AG20443 (cell line): ENCODE measurements at regions not wholly inside any gene's neighbourhood (a gene's known extent, or its start where the extent isn't known, plus 50 kb on each side); places are given as distances from the start of the nearest gene placed in this dataset.
A peak's percentile ranks its signal among the peaks of the same experiment; 100 is the strongest.

Experiments
- DNase-seq: peaks from one replicate; pipeline ENCODE4 v3.0.0; 2012; ENCODE audit warnings: low spot score, mixed read lengths

DNA sequence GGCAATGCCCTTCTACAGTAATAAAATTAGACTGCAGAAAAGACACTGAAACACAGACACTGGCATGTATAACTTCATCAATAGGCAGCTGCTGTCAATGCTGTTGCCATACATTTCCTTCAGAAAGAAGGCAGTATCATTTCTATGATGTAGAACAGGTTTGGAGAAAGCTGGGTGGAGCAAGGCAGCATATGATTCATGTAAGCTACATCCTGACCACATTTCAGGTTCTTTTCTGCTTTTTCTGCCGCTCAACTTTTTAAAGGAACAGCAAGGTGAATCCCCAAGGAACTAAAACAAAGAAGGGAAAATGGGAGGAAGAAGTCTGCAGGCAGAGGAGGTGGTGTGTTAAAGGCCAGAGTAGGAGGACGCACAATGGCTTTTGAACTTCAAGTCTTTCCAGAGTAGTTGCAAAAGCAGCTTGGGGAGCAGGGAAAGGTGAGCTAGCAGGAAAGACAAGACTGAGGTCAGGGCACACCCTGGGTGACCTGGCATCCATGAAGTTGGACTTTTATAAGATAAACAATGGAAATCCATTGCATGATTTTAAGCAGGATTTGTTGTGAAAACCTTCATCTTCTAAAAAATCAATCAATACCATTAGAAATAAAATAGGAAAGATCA is 142.1 kb downstream of the MED10 start:
- no peak for DNase-seq

DNA sequence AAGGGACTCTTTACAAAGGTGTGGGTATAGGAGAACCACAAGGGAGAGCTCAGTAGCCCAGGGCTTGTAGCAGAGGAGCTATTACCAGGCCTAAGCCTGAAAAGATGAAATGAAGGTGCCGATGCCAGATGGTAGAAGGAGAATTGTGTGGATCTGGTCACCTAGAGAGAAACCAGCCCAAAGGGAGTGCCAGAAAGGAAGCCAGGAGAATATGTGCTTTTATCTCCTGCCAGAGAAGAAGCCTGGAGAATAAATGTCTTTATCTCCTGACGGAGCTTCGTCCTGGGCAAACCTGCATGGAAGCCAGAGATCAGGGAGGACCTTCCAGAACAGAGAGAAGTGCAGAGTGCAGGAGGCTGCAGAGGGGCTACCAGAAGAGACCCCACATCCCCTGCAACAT is 142.6 kb downstream of the MED10 start:
- no peak for DNase-seq

DNA sequence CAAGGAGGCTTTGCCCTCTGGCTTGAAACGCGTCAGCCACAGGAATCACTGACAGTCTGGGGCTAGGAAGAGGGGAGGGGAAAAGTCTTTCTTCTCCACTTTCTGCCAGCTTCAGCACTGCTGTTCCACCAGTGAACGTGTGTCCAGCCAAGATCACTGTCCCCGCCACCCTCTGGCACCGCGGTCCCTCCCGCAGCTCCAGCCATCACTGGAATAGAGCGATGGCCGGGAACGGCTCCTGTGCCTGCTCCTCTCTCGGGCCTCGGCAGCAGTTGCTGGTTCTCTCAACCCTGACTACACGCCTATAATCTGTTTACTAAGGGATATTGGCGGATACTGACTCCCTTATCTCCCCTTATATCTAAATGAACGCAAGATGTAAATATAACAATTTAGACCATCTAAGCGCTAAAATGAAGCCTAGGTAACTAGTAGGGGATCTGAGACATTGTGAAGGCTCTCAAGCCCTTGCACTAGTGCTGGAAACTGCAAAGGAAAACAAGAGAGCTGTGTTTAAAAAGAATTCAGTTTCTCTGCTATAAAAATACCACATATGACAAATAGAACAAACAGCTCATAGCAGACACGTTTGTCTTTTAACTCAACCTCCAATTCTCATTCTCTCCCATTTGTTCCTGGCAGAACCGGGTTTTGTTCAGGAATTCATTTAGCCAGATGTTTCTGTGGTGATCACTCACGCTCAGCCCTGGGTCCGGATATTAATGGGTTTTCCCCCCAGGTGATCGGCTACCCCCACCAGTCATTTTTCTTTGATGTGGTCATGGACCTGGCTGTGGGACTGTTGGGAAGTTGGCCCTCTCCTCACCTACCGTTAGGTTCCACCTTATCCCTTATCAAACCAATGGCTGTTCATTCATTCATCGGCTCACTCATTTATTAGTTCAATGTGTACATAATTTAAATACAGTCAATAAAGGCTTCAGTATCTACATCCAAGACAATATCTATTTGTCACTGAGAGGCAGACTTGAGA is 149.8 kb downstream of the MED10 start:
- peak; percentile 24 for DNase-seq

DNA sequence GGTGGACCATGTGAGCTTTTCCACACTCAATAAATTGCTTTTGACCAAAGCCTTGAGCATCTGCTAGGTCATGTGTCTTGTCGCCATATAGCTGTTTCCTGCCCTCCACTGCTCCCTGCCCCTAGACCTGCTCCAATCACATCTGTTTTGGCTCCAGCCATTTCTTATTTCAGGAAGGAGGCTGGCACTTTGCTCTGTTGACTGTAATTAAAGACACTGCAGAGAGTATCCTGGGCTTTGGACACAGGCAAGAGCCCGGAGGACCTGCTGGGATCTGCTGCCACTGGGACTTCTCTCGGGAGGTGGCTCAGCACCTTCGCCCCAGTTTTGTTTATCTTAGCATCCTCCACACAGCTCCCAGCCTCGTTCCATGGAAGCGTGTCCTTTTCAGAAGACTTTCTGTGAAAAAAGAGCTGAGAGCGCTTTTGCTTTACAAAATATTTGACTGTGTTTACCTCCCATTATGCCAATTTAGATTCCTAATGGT is 153.2 kb downstream of the MED10 start:
- no peak for DNase-seq

GRCh38 chr5:6224406-6224805 is 153.9 kb downstream of the MED10 start:
- DNase-seq = no peak

DNA sequence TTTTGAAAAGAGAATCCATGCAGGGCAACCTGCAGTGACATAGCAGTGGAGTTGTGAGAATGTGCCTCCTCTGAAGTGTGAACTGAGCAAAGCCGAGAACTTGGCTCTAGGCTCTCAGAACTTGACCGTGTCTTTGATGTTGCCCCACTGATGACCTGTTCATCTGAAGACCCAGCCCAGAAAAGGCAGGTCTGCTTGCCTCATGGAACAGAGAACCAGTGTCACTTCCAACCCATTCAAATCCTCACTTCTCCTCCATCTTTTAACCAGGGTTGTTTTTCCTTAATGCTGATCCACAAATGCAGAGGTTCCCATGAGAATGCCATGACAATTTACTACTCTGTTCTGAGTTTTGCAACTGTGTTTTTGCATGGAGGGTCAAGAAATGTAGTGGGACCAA is 155.4 kb downstream of the MED10 start:
- DNase-seq = no peak

GRCh38 chr5:6222121-6222520 is 156.2 kb downstream of the MED10 start:
- no peak for DNase-seq

DNA sequence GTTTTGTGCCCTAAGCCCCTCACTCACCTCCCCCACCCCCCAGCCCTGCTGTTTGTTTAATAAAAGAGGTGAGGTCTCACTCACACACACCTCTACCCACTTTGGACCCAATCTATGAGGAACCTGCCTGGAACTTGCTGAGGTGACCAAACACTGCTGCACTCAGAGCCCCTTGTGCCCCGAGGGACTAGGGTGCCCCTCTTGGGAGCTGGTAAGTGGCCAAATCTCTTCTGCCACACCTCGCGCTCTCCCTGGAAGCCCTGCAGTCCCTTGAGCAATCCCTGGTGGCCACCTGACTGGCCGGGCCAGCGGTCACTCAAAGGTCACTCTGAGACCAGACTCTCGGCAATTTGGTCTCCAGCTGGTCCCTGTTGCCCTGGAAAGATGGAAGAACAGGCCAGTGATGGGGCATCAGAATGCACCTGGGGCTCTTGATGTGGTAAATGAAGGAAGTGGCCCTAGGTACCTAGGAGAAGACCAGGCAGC is 157.2 kb downstream of the MED10 start:
- no peak for DNase-seq

DNA sequence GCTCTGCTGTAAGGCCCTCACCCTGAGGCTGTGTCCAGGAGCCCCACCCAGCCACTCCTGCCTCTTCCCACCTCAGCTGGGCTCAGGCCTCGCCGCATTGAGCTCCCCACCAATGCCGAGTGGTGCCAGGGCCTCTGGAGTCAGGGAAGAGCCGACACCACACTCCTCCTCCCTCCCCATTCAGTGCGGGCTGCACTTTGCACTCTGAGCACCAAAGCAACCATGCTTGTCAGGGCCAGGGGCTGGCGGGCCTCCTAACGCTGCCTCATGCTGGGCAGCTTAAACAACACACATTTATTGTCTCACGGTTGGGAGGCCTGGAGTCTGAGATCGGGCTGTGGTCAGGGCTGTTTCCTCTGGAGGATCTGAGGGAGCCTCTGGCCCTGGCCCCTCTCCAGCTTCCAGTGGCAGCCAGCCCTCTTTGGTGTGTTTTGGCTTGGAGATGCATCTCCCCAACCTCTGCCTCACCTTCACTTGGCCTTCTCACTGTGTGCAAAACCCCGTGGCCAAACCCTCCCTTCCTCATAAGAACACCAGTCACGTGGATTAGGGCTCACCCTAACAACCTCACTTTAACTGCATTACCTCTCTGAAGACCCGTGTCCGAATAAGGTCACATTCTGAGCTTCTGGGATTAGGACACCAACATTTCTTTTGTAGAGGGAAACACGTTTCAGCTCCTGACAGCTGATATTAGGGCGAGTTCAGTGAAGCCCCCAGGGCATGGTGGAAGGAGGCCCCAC is 157.8 kb downstream of the MED10 start:
- no peak for DNase-seq

- no peak for DNase-seq
Measured at GRCh38 chr5:6218517-6218916, 159.8 kb downstream of the MED10 start.

- DNase-seq = no peak
Measured at GRCh38 chr5:6218116-6218515, 160.2 kb downstream of the MED10 start.

- no peak for DNase-seq
Measured at GRCh38 chr5:6216471-6217075, 161.8 kb downstream of the MED10 start.

GRCh38 chr5:6215891-6216290 is 162.5 kb downstream of the MED10 start:
- no peak for DNase-seq

GRCh38 chr5:6212244-6212643 is 166.1 kb downstream of the MED10 start:
- DNase-seq = no peak

- DNase-seq = no peak
Measured at GRCh38 chr5:6206501-6206900, 171.8 kb downstream of the MED10 start.

DNA sequence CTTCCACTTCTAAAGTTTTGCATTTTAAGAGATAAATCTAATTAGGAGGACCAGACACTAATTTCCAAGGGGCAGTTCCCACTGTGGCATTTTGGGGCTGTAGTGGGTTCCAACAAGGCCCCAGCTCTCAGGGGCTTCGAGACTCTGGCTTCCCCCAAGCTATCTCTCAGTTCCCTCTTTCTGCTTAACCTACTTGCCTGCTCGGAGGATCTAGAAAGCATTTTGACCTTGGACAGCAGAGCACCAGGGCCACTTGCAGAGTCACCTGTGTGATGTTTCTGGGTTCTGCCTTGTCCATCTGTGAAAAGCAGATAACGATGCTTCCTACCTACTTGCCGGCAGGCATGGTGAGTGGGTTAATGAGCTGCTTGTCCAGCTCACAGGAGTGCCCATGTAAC is 175.4 kb downstream of the MED10 start:
- no peak for DNase-seq

DNA sequence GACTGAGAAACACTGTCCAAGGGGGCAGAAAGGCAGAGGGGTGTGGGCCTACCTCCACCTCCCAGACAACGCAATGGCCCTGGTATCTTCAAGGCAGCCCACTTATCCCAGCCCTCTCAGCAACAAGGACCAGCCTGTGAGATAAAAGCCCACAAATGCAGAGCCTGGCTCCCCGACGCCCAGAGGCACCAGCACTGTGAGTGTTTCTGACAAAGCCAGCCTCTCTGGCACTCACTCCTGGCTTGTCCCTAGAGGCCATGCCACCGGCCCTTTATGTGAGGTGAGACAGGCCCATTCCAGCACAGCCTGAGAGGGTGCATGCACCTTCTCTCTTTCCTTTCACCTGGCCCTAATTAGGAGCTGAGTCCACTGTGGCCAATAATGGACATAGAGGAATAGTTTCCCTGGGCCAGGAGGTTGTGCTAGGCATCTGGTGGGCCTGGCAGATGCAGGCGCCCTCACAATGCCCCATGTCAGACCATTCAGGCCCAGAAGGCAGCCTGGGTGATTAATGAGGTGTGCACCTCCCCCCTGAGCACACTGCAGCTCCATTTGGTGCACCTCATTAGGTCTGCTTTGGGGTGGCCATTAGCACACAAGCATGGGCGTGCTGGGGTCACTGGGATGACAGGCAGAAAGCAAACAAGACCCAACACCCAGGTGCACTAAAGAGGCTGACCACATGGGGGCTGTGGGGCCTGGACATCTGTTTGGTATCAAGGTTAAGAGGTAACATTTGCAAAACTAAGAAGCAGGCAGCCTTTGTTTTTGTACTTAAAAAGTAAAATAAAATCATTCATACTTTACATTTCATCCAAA is 176.0 kb downstream of the MED10 start:
- no peak for DNase-seq

DNA sequence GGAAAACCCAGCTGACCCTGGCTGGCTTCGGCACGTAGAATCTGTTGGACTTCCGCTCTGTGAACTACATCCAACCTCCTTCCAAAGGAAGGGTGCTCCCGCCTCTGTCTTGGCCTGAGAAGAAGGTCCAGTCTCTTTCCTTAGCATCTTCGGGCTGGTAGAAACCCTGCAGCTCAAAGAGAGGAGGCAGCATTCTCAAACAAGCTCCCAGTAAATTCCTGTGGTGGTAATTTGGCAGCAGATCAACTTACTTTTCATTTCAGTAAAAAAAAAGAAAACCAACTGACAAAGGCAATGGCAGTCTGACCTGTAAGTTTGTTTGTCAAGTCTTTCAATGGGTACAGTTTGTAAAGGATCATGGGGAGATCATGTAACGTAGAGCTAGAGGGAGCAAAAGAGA is 176.7 kb downstream of the MED10 start:
- DNase-seq = peak; percentile 35

- DNase-seq = no peak
Measured at GRCh38 chr5:6198531-6198930, 179.8 kb downstream of the MED10 start.

GRCh38 chr5:6197427-6197826 is 180.9 kb downstream of the MED10 start:
- no peak for DNase-seq

DNA sequence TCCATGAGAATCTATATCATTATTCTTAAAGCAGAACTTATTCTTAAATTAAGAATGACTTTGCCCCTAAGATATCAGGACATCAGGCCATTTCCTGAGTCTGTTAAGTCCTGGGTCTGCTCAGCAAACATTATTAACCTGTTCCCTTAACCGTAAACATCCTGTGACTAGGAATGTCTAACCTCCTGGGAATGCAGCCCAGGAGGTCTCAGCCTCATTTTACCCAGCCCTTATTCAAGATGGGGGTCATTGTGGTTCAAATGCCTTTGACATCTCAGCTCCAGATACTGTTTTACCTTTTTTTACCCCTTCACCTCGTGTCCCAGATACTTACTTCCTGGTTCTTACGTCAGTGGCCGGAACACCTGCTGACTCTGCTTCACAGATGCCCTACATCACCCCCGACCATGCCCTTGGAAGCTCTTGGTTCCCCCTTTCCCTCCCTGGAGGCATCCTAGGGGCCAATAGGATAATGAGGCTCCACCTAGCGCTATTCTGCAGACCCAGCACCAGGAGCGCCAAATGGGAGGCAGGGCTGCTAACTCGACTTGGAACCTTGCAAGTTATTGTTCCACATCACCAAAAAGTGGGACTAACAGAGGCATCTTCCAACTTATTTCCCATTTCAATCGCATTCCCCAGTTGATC is 182.5 kb downstream of the MED10 start:
- DNase-seq = no peak
